NCI-H146 (cell line): ENCODE measurements at regions not wholly inside any gene's neighbourhood (a gene's known extent, or its start where the extent isn't known, plus 50 kb on each side); places are given as distances from the start of the nearest gene placed in this dataset.

Source experiments
- DNase-seq: peaks from one replicate; lab custom pipeline; 2025; lab: John Stamatoyannopoulos, UW

DNA sequence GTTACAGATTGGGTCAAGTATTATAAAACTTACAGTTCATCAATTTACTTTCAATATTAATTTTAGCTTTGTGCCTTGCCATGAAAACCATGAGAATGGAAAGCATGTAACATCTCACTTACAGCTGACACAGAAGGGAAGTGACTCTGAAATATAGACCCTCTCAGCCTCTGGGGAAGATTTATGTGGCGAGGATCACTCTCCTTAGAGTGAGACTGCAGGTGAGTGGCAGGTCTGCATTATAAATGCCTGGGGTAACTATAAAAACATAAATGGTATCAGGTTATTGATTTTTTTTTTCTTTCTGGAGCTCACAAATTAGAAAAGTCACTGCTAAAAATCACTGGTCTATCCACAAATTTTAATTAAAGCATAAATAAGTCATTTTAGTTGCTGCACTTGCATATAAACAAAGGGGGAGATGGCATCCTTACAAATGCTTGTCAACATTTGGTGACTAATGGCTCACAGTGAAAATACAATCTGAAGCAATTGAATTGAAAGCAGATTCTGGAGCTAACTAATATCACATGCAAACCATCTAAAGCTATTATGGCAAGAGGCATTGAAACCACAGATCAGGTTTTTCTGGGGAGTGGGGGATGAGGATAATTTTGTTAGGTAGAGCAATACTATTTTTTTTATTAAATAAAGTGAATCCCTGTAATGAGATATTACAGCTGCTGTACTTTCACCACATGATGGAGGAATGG is 200.9 kb downstream of the TM2D1 start:
- DNase-seq = no peak

DNA sequence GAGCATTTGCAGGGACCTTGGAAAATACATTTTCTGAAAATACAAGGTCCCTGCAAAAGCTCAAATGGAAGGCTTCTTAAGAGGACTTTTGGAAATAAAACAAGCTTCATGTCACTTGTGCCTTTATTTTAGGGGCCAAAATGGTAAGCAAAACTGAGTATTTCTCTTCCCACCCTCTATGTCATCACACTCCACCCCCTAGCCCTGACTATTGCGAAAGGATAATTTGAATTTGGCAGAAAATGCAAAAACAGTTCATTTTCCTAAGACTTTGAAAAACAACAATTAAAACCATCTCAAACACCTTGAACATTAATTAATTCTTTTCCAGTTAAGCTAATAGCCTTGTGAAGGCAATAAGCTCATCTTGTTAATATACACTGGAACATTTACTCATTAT is 201.7 kb downstream of the TM2D1 start:
- no peak for DNase-seq

DNA sequence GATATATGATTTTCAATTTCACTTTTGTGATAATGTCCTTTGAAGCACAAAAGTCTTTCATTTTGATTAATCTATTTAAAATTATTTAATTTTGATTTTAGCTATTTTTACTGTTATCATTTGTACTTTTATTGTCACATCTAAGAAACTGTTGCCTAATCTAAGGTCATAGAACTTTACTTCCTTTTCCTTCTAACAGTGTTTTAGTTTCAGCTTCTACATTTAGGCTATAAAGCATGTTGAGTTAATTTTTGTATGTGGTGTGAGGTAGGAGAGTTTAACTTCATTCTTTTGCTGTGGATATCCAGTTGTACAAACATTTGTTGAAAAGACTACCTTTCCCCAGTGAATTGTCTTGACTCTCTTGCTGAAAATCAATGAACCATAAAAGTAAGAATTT is 204.5 kb downstream of the TM2D1 start:
- no peak for DNase-seq

DNA sequence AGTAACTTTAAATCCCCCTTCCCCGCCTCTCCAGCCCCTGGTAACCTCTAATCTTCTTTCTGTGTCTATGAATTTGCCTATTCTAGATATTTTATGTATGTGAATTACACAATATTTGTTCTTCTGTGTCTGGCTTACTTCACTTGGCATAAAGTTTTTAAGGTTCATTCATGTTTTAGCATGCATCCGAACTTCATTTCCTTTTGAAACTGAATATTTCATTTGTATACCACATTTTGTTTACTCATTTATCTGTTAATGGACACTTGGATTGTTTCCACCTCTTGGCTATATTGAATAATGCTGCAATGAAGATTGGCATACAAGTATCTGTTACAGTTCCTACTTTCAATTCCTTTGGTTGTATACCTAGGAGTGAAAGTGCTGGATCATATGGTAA is 205.3 kb downstream of the TM2D1 start:
- no peak for DNase-seq

DNA sequence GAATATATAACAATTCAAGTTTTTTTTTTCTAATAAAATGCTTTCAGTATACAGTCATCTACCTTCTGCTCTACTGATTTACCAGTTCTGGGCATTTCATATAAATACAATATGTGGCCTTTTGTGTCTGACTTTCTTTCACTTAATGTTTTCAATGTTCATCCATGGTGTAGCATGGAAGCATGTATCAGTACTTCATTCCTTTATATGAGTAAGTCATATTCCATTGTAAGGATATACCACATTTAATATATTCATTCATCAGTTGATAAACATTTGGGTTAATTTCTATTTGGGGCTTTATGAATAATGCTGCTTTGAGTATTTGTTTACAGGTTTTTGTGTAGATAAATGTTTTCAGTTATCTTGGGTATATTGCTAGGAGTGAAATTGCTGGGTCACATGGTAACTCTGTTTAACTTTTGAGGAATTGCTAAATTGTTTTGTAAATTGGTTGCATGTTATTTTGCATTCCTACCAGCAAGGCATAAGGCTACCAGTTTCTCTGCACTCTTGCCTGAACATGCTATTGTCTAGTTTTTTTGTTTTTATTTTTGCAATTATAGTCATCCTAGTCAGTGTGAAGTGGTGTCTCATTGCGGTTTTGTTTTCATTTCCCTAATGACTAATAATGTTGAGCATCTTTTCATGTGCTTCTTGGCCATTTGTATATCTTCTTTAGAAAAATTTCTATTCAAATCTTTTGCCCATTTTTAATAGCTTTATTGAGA is 206.1 kb downstream of the TM2D1 start:
- DNase-seq = no peak

DNA sequence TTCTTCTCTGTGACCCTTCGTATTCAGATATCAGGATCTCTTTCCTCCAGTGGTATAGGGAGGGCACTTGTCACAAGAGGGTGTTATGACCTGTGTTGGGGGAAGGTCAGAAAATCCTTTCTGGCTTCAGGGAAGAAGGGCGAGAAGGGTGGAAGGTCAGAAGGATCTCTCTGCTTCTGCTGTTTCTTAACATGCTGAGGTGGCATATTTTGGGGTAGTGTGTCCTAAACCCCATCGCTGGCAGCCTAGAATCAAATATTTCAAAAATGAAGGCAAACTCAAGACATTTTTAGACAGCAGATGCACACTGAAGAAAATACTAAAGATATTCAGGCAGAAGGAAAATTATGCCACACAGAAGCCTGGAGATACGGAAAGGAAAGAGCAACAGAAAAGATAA is 207.6 kb downstream of the TM2D1 start:
- no peak for DNase-seq

DNA sequence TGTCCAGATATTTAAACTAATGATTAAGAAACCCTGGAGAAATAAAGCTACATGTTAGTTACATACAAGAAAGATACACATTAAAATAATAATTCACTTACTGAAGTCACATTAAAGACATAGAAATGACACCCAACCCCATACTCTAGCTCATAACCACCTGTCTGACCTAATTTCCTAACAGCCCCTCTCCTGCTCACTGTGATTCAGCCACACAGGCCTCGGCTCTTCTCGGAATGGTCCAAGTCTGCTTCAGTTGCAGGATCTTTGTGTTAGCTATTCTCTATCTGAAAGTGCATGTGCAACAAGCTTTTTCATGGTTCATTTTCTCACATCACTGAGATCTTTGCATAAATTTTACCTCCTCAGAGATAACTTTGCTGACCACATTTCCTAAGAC is 209.8 kb downstream of the TM2D1 start:
- no peak for DNase-seq
